ENCODE measurements at regions not wholly inside any gene's neighbourhood (a gene's known extent, or its start where the extent isn't known, plus 50 kb on each side); places are given as distances from the start of the nearest gene placed in this dataset.

DNA sequence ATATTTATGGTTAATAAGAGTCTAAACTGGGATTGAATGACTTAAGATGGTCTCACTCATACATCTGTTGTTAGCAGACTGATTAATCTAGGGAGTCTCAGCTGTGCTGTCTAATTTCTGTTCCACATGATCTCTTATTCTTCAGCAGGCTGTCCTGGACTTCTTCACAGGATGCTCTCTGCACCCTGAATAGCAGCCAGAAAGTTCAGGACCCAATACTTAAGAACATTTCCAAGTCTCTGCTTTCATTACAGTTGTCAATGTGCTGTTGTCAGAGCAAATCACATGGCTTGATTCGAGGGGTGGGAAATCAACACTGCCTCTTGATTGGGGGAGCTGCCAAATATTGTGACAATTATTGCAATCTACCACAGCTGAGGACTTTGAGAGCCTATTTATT is 627.1 kb upstream of the SLC8A1 start:
- TF ChIP-seq, protein P1, sequence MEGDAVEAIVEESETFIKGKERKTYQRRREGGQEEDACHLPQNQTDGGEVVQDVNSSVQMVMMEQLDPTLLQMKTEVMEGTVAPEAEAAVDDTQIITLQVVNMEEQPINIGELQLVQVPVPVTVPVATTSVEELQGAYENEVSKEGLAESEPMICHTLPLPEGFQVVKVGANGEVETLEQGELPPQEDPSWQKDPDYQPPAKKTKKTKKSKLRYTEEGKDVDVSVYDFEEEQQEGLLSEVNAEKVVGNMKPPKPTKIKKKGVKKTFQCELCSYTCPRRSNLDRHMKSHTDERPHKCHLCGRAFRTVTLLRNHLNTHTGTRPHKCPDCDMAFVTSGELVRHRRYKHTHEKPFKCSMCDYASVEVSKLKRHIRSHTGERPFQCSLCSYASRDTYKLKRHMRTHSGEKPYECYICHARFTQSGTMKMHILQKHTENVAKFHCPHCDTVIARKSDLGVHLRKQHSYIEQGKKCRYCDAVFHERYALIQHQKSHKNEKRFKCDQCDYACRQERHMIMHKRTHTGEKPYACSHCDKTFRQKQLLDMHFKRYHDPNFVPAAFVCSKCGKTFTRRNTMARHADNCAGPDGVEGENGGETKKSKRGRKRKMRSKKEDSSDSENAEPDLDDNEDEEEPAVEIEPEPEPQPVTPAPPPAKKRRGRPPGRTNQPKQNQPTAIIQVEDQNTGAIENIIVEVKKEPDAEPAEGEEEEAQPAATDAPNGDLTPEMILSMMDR (conservative IDR thresholded peaks at IDR 0.05): no peak
- TF ChIP-seq EZH2 (IDR thresholded peaks at IDR 0.05; ENCODE audit: low read depth): no peak

Measured in PC-9 (cell line).